ENCODE measurements at regions not wholly inside any gene's neighbourhood (a gene's known extent, or its start where the extent isn't known, plus 50 kb on each side); places are given as distances from the start of the nearest gene placed in this dataset.

DNA sequence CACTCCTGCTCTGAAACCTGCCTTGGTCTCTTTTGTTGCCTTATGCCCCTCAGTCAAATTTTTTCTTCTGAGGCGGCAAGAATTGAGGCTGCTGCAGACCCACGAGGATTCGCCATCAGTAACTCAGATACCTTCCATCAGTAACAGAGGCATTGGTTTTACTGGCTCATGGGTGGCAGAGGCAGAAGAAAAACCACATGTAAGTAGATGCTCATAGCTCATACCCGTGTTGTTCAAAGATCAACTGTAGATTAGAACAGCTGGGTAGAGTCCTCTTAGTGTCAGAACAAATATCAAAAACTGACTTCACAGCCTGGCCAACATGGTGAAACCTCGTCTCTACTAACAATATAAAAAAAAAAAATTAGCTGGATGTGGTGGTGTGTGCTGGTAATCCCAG is 598.0 kb upstream of the SOX11 start:
- DNase-seq, result no peak

DNA sequence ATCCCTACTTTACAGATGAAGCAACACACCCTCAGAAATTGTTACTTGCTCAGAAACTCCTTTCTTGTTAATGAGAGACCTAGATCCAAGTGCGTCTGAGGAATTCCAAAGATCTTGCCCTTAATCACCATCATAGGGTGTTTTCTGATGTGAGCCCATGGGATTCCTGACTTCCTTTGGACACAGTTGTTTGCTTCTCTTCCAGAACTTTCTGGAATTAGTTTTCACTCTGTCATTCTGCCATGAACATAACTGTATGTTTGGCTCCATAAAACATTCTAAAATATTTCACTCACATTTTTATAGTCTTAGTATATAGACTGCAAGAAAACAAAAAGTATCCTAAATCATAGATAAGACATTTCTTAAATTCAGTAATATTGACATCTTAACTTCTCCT is 593.9 kb upstream of the SOX11 start:
- DNase-seq, result no peak

DNA sequence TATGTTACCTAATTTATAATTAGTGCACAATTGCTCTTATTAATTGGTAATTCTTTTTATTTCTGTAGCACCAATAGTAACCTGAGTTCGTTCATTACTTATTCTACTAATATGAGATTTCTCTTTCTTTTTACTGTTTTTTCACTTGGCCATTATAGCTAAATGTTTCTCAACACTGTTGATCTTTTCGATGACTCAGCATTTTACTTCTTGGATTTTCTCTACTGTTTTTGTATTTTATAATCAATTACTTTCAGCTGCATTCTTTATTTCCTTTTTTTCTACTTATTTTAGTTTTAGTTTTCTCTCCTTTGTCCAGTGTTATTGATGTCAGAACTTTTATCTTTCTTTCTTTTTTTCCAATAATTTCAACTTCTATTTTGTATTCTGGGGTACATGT is 589.4 kb upstream of the SOX11 start:
- DNase-seq, result no peak

DNA sequence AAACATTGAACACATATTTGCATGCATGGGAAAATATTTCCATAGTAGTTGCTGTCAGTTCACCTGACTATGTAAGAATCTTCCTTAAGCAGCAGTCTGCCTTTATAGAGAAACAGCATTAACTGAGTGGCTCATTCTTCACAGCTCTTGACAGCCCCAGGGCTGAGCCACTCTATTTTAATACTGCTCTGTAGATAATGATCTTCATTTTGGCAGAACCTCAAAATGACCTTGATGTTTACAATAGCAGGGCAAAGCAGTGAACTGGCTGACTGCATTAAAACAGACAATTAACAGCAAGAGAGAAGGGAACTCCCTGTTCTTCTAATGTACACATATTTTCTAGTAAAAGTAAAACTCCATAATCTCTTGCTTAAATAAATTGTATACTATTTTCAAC is 580.6 kb upstream of the SOX11 start:
- DNase-seq, result peak; percentile 78 to 89

DNA sequence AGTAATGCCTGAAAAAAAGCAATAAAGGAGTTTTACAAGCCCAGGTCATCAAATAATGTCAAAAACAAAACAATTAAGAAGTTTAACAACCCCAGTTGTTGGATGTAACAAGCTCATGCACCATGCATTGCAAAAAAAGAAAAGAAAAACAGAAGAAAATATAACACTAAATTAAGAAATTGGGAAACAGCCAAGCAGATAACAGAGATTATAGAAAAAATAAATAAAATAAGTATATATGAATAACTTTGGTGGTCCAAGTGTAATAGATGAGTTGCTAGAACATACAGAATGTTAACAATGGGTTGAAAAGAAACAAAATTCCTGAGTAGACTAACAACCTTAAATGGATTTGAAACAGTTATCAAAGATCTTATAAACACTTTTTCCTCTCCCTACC is 573.1 kb upstream of the SOX11 start:
- no peak for DNase-seq

DNA sequence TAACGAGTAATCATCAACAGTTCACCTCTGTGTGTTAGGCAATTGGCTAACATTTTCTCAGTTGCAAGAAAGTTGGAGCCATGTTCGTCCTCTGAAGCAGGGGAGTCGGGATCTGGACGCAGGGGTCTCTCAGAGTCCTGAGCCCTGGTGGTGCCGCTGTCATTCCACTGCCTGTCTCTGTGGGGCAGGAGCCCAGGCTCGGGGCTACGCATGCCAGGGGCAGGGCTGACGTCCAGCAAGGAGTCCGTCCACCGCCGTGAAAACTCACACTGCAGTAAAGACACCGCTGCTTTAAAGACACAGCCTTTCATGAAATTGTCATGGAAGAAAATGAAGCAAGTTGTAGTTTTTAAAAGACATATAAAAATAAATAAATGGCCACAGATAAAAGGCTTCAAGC is 571.1 kb upstream of the SOX11 start:
- DNase-seq, result no peak

DNA sequence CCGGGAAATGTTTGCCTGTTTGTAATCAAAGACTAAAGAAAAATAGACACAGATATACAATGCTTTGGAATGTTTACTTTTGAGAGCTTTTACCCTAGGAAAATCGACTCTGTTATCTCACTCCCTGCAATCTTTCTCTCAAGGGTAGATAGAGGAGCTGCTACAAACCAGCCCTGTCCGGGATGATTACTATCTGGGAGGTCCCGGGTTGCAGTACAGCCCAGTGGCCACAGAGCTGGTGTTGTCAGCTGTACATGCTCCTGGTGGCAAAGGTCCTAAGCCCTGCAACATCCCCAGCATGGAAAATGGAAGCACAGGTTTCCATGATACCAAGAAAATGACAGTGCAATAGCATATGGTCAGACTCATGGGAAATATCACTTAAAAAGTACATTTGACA is 570.5 kb upstream of the SOX11 start:
- DNase-seq, result peak in 1 of 2 experiments; percentile 37

DNA sequence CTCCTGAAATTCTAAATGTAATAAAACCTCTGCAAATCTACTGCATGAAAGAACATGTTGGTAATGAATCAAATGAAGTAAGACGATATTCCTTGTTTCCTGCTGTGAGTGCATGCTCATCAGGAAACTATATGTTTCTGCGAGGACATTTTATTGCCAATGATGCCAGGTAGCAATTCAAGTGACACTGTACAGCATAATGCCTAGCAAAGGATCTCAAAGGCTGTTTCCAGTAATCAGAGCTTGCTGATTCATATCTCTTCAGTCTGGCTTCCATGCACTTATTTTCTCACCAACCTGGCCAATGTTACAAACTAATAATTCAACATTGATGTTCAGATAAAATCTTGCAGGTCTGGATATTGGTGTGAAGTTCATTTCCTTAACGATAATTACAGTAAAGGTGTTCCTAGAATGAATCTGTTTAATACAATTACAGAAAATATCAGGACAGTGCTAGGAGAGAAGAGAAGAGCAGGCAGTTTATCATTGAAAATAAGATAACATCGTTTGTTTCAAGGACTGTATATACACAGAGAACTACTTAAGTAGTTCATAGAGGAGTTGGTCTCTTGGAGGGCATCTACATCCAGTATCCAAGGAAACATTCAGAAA is 568.5 kb upstream of the SOX11 start:
- no peak for DNase-seq

DNA sequence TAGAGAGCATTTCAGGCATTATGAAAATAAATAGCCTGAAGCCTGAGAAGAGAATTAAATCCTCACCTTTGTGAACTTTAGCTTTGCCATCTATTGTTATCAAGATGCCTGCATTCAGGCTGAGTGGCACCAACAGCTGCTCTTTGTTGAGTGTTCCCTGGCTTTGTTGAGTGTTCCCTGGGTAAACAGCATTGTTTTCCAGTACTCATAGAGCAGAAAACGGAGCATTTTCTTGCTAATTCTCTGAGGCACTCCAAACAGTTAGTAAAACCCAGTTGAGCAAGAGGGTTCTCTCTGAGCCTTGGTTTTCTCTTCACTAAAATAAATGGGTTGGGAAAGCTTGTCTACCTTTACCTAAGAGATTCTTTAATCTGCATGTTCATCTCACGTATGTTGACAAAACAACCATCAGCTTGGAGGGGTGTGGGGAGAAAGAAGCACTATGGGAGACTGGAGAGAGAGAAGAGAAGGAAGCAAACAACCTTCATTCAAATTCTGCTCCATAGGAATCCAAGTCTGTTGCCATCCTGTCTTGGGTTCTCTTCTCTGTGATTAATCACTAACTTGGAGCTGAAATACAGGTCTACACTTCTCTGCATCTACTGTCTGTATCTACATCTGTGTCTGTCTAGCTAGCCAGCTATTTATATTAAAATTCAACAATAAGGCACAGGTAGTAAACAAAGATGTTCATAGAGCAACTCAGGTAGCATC is 567.0 kb upstream of the SOX11 start:
- peak; percentile 59 to 64 for DNase-seq

DNA sequence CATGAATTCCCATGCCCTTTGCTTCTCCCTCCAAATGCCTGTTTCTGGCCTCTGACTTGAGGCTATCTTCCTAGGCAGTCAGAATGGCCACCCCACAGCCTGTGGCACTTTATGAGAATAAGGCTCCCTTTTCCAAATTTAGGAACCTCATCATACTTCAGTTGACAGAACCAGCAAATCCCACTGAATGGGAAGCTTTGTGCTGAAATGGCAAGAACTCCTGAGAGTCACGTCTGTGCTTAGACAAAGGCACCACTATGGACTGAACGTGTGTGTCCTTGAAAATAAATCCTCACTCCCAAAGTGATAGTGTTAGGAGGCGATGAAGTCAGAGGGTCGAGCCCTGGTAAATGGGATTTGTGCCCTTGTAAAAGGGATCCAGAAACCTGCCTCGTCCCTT is 559.9 kb upstream of the SOX11 start:
- DNase-seq, result no peak

DNA sequence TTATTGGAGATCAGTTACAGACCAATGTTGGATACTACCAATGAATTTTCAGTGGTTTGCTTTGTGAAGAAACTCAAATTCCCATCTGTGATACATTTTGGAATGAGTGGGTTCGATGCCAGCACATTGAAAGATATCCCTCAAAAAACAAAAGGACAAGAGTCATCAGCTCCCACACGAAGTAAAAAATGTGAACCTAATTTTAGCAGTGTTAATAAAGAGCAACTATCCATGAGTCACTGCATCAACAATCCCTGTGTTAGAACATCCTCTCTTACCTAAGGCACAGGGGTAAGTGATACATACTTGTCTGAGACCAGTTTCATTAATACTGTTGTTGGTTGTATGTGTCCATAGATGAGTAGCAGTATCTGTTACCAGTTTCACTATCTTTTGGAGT is 551.8 kb upstream of the SOX11 start:
- no peak for DNase-seq

DNA sequence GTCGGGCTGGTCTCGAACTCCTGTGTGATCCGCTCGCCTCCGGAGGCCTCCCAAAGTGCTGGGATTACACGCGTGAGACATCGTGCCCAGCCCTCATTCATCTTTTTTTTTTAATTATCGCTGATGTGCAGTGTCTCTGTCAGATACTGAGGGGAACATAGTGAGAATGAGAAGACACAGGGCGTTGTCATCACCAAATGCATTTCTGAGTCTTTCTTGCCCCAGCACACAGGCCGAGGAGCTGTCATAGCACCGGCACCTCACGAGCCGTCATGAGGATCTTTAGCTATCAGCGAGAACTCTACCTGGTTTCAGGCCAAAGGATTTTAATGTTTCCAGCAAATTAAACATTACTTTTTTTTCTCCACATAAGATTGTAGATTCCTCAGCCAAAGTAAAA is 548.0 kb upstream of the SOX11 start:
- no peak for DNase-seq

DNA sequence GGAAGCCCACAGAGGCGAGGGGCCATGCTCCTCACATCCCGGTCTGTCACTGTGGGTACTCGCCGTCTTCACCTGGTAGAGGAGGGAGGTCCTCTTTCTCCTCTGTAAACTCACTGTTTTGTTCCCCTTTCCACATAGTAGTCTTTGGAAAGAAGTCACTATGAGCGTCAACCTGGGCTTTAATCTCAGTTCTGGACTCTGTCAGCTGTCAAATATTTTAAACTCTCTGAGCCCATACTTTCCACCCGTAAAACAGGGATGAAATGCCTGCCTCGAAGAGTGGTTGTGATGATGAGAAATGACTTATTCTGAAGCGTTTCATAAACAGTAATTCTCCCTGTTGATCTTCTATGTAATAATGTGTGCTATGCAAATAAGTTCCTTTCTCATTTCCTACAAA is 547.1 kb upstream of the SOX11 start:
- no peak for DNase-seq

DNA sequence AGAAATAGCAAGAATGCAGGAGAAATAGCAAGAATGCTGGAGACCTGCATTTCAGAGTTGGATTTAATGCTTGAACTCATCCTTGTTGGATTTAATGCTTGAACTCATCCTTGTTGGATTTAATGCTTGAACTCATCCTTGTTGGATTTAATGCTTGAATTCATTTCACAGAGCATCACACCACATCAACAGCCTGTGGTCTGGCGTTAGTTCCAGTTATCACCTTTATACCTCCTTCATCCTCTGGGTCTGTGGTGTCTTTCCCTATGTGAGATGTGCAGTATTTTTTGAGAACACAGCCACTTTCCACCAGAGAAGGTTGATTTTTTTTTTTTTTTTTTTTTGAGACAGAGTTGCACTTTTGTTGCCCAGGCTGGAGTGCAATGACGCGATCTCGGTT is 546.4 kb upstream of the SOX11 start:
- no peak for DNase-seq

DNA sequence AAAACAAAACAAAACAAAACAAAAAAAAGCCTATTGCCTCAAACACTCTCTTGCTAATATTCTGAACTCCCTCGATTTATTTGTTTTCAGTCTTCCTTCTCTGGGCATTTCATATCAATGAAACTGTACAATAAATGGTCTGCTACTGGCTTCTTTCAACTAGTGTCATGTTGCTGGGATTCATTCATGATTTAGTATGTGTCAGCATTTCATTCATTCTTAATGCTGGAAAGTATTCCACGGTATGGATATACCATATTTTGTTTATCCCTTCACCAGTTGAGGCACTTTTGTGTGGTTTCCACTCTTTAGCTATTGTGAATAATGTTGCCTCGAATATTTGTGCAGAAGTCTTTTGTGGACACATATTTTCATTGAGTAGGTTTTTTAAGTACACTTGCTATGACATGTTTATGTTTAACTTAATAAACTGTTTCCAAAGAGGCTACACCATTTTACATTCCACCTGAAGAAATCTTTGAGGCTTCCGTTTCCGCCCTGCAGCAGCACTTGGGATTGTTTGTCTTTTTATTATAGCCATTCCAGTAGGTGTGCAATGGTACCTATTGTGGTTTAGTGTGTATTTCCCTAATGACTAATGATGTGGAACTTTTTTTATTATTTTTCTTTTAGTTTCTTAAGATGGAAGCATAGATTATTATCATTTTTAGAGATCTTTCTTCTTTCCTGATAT is 543.6 kb upstream of the SOX11 start:
- no peak for DNase-seq

DNA sequence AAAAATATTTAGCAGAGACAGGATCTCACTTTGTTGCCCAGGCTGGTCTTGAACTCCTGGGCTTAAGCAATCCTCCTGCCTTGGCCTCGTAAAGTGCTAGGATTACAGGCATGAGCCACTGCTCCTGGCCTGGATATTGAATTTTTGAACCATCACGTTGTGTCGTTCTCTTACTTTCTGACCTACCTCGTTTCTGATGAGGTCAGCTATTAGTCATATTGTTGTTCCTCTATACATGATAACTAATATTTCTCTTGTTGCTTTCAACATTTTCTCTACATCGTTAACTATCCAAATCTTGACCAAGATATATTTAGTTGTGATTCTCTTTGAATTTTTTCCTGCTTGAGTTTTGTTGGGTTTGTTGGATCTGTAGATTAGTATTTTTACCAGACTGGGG is 541.3 kb upstream of the SOX11 start:
- DNase-seq, result no peak

DNA sequence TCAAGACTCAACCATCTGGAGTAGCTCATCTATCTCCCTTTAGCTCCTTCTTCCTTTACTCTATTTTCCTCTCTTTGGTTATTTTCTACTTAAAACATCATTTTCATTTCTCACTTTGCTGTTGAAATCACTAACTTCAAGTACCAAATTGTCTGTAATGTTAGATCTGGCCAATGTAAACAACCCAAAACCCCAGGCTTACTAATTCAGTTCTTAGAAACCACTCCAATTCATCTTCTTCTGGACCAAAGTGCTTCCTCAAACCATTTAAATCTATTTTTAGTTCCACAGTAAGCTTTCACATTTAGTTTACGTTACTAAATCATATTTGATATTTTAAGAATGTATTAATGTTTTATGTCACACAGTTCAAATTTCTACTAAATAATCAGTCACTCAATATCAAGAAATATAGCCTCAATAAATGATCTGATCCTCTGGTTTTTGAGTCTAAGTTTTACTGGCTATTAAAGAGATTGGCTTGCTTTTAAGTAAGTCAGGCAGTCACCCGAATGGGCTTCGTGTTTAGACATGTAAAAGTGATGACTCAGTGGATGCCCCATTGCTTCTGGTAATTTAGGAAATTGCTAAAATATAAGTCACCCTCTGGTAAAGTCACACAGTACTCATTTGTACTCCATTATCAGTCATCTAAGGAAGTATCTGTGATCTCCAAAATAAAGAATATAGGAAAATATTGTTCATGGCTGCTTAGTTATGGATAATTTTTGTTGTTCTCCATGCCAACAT is 527.2 kb upstream of the SOX11 start:
- no peak for DNase-seq

DNA sequence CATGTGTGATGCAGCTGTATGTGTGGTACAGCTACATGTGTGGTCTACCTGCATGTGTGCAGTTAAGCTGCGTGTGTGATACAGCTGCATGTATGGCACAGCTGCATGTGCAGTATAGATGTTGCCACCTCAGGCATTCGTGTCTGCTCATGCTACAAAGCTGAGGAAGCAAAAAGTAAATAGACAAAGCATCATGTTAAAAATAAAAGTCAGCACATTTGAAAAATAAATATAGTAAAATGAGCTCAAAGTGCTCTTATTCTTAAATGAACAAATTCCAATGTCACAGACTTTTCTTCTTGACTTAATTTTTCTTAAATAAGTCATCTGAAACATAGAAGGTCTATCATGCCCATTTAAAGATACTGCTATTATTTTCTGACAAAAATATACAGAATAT is 519.3 kb upstream of the SOX11 start:
- DNase-seq, result no peak

DNA sequence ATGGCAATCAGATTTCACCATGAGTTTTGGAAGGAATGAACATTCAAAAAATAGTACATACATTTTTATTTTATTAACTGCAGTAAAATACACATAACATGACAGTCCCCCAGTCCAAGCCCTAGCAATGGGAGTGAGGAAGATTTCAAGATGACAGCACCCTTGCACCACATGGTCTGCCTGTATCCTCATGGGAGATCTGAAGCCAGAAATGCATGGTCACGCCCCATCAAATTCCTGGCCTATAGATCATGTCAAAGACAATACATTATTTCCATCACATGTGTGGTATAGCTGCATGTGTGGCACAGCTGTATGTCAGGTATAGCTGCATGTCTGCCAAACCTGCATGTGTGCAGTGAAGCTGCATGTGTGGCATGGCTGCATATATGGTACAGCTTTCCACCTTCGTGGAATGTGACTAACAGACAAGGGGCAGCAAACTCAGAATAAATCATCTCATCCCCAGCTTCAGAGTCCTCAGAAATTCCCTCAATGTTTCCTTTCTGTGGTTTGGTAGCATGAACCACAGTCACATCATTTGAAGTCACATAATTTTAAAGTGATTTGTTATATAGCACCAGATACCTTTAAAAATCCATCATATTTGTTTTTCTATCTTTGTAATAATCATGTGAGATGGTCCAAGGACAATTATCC is 518.2 kb upstream of the SOX11 start:
- no peak for DNase-seq

DNA sequence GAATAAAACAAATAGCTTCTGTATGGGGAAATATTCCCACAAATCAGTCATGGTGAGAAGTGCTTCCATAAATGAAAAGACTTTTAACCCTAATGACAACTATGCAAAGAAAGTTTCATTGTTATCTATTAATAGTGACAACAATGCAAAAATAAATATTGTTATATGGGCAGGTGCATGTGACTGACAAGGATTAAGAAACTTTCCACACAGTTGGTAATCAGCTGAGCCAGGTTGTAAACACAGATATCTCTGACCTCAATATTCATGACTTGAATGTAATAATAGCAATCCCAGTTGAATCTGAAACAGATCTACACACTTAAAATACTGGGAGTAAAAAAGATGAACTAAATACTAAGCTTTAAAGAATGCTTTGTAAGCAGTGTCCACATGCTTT is 517.0 kb upstream of the SOX11 start:
- no peak for DNase-seq

DNA sequence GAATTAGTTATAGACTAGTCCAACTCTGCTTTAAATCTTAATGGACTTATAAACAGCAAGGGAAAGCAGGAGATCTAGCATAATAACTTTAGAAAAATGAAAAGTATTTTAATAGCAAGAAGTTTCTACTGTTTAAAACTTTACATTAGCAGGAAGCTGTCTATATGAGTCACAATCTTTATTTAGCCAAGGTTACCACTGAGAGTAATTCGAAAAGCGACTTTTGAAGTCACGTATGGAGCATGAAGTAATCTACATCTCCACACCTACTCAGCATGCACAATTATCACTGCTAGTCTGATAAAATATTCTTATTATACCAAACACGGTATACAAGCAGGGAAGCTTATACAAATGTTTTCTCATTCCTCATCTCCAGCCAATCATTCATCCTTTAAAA is 515.4 kb upstream of the SOX11 start:
- DNase-seq, result no peak

DNA sequence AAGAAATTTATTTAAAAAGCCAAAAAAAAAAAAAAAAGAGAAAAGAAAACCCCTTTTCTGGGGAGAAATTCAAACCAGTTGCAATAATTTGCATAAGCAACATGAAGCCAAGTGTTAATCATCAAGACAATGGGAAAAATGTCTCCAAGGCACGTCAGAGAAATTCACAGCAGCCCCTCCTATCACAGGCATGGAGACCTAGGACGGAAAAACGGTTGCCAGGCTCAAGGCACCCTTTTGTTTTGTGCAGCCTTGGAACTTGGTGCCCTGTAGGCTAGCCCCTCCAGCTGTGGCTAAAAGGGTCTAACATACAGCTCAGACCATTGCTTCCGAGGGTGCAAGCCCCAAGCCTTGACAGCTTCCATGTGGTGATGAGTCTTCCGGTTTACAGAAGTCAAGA is 509.2 kb upstream of the SOX11 start:
- DNase-seq, result no peak

DNA sequence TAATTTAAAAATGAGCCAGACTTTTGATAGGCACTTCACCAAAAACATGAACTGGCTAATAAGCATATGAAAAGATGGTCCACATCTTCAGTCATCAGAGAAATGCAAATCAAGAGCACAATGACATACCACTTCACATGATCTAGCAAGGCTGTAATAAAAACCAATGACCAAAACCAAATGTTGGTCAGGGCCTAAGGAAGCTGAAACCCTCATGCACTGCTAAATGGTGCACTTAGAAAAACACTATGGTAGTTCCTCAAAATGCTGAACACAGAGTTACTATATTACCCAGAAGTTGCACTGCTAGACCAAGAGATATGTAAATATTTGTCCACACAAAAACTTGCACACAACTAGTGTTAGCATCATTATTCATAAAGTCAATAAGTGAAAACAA is 504.9 kb upstream of the SOX11 start:
- no peak for DNase-seq

All from SHP77 (cell line).